ENCODE measurements at regions not wholly inside any gene's neighbourhood (a gene's known extent, or its start where the extent isn't known, plus 50 kb on each side); places are given as distances from the start of the nearest gene placed in this dataset.
"Not testable (repeated sequence)": the region's sequence is repeated elsewhere in the genome, so short reads cannot be mapped to it uniquely, and the experiment has no call there.

DNA sequence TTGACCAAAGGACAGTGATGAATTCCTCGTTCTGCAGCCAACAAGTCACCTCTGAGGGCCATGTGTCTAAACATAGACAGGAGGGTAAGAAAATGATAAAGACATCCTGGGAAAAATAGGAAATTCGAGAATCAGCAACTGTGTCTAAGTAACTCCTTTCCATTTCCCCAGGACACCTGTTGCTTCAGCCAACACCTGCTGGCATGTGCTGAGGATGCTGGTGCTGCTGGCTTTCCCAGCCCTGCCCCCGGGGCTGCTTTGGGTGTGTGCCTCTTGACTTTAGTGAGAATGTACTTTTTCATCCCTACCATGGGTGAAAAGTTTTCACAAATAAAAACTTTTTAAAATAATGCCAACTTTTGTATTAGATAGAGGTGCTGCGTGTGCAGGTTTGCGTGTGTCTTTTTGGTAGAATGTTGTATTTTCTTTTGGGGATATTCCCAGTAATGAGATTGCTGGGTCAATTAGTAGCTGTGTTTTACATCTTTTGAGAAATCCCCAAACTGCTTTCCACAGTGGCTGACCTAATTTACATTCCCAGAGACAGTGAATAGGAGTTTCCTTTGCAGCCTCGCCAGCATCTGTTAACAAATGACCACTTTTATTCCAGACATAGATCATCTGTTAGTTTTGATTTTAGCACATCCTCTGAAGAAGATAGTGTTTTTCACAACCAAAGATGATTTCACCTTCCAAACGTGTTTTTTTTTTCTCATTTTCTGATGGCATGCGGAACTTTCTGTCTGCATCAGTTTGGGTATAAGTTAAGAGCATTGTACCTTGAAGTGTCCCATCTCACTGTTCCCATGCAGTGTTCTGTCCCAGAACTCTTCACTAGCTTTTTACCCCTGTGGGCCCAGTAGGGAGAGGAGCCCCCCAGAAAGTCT is 104.2 kb upstream of the ACBD5 start:
- DNase-seq (ENCODE audit: low read depth, low spot score): no peak

DNA sequence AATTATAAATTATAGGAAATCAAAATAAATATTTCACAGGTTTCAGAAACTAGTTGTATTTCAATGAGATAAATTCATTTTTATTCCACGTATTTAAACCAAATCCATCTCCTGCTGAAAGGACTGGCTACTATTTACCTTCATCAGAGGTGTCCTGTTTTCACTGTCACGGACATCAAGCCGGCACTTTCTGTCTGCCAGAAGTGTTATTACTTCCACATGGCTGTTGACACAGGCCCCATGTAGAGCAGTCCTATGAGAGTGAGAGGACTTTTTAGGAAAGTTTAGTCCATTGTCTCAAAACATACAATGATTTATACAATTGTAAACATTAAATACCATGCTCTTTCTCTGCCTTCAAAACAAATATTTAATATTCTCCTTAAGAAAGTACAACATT is 100.4 kb upstream of the ACBD5 start:
- no peak for DNase-seq (ENCODE audit: low read depth, low spot score)

DNA sequence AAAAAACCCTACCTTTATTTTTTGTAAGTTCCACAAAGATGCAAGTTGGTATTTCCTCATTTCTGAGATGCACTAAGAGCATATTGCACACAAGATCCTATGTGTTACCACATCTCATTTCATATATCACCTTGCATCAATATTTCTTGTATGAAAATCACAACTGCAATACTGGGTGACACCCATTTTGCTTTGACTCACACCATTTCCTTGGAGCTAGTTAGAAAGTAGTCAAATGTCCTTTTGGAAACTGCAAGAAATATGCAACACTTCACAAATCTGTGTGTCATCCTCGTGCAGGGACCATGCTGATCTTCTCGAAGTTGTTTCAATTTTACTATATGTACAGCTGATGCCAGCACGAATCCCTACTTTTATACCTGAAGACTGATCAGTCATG is 94.6 kb upstream of the ACBD5 start:
- DNase-seq (ENCODE audit: low read depth, low spot score): not testable (repeated sequence)

DNA sequence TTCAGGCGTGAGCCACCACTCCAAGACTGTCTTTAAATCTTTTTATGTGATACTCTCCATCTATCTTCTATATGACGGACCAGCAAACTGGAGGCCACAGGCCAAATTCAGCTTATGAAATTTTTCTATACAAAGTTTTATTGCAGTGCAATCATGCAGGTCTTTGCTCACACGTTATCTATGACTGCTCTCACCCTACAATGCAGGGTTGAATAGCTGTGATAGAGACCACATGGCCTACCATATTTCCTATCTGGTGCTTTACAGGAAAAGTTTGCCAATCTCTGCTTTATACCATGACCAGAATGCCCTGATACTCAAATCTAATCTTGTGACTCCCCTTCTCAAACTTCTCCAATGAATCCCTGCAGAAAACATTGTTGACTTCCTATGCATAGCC is 89.5 kb upstream of the ACBD5 start:
- DNase-seq (ENCODE audit: low read depth, low spot score): no peak

DNA sequence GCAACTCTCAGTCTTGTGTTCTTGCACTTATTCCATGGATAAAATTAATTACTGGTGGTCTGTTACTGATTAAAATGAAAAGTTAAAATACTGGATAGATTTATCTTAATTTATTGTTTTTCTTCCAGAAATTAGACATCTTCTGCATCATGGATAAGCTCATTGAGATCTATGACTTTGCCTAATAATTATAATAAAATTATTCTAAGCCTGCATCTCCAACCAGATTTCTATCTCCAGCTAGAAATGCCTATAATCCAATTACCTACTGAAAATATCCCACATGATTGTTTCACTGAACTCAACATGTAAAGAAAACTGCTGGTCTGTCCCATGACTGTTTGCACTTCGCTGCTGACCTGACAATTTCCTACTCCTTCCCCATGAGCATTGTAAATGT is 88.3 kb upstream of the ACBD5 start:
- DNase-seq (ENCODE audit: low read depth, low spot score): no peak

DNA sequence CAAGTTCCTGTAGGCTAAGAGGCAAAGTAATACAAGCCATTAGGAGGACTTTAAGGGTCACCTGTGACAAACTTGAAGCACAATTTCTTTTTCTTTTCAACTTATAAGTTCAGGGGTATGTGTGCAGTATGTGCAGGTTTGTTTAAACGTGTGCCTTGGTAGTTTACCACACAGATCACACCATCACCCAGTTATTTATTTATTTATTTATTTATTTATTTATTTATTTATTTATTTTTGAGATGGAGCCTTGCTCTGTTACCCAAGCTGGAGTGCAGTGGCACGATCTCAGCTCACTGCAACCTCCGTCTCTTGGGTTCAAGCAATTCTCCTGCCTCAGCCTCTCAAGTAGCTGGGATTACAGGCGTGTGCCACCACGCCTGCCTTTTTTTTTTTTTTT is 86.2 kb upstream of the ACBD5 start:
- not testable (repeated sequence) for DNase-seq (ENCODE audit: low read depth, low spot score)

DNA sequence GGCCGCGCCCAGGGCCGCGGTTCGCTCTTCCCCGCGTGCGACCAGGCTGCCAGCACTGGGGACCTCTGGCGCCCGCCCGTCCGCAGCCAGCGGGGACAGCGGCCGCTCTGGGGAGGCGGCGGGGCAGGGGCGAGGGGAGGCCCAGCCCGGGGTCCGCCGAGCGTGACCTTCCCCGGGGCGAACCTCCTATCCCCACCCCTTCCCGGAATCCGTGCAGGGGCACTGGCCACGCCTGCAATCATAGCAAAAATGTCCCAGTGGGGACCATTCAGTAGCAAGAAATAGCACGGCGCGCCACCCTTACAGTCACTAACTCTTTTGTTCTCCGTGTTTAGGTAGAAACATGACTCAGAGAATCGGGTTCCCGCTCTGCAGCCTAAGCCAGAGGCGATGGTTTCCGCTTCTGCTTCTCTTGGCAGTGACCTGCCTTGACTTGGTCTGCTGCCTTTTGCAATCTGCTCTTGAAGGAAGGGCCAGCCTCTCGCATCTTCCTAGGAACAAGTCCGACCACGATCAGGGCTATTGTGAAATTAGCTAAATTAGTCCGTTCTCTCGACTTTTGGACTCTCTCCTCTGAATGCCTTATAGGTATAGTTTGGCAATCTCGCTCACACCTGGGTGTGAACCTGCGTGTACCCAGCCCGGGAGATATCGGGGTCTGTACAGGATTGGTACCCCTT is 79.3 kb upstream of the ACBD5 start:
- no peak for DNase-seq (ENCODE audit: low read depth, low spot score)

DNA sequence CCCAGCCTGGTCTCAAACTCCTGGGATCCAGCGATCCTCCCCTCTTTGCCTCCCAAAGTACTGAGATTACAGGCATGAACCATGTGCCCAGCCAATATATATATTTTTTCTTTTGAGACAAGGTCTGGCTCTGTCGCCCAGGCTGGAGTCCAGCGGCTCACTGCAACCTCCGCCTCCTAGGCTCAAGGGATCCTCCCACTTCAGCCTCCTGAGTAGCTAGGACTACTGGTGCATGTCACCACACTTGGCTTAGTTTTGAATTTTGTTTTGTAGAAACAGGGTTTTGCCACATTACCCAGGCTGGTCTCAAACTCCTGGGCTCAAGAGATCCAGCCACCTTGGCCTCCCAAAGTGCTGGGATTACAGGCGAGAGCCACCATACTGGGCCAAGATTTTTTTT is 78.5 kb upstream of the ACBD5 start:
- DNase-seq (ENCODE audit: low read depth, low spot score): not testable (repeated sequence)

DNA sequence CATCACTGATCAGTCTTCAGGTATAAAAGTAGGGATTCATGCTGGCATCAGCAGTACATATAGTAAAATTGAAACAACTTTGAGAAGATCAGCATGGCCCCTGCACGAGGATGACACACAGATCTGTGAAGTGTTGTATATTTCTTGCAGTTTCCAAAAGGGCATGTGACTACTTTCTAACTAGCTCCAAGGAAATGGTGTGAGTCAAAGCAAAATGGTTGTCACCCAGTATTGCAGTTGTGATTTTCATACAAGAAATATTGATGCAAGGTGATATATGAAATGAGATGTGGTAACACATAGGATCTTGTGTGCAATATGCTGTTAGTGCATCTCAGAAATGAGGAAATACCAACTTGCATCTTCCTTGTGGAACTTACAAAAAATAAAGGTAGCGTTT is 74.5 kb upstream of the ACBD5 start:
- not testable (repeated sequence) for DNase-seq (ENCODE audit: low read depth, low spot score)

DNA sequence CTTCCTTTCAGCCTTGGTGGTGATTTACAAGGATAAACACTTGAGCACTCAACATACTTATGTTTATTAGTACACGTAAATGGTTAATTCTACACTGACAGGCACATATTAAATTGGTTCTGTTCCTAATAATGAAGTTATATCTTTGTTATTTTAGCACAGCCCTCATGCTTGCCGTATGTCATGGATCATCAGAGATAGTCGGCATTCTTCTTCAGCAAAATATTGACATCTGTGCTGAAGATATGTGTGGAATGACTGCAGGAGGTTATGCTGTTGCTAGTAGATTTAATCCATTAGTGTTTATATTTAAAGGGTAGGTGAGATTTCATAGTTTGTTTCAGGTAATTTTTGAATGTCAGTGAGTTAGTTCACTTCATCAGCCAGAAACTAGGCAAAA is 73.0 kb upstream of the ACBD5 start:
- DNase-seq (ENCODE audit: low read depth, low spot score): not testable (repeated sequence)

DNA sequence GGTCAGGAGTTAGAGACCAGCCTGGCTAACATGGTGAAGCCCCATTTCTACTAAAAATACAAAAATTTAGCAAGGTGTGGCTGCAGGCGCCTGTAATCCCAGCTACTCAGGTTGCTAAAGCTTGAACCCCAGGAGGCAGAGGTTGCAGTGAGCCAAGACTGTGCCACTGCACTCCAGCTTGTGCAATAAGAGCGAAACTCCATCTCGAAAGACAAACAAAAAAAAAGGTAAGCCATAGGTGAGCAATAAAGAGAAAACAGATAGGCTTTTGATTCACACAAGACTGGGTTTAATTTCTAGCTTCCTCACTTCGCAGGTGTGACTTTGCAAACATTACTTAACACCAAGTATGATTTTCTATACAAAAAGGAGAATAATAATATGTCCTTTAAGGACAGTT is 72.3 kb upstream of the ACBD5 start:
- no peak for DNase-seq (ENCODE audit: low read depth, low spot score)

DNA sequence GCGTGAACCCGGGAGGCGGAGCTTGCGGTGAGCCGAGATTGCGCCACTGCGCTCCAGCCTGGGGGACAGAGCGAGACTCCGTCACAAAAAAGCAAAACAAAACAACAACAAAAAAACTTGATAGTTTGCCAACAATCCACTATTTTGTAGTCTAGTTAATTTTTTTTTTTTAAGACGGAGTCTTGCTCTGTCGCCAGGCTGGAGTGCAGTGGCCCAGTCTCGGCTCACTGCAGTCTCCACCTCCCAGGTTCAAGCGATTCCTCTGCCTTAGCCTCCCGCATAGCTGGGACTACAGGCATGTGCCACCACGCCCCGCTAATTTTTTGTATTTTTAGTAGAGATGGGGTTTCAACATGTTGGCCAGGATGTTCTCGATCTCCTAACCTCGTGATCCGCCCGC is 71.2 kb upstream of the ACBD5 start:
- DNase-seq (ENCODE audit: low read depth, low spot score): not testable (repeated sequence)

DNA sequence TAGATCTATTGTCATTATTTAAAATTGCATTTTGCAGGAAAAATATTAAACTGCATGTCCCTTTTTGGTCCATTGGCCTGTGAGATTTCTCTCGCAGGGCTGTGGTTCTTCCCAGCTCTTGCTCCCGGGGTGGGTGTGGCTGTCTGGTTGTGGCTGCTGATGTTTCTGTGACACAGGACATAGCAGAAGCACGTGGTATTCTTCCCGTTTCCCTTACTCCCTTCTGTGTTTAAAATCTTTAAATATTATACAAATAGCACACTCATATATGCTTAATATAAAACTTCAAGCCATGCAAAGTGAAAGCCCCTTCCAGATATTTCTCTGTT is 57.9 kb upstream of the ACBD5 start:
- not testable (repeated sequence) for DNase-seq (ENCODE audit: low read depth, low spot score)

DNA sequence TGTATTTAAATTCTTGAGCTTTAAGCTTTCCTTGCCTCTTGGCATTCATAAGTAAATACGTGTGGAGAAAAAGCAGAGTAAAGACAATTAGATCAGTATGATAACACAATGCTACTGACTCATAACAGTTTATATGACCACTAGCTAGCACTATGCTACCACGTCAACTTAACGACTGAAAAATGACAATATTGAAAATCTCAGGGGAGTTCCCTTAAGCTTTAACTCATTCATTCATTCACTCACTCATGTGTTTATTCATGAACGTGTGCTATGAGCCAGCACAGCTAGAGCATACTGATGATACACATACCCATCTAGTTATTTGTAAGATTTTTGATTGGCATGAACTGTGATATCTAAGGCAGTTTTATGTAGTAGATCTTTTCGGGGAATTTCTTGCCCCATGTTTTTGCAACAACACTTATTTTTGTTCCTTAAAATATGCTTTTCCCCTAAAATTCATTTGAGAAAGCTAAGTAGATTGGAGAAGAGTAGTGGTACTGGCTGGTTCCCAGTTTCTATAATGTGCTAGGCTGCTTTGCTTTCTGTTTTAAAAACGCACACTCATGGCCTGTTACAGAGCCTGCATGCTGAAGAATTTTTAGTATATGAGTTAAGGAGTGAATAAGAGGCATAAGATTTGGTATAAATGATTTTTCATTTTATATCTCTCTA is 57.4 kb upstream of the ACBD5 start:
- no peak for DNase-seq (ENCODE audit: low read depth, low spot score)

DNA sequence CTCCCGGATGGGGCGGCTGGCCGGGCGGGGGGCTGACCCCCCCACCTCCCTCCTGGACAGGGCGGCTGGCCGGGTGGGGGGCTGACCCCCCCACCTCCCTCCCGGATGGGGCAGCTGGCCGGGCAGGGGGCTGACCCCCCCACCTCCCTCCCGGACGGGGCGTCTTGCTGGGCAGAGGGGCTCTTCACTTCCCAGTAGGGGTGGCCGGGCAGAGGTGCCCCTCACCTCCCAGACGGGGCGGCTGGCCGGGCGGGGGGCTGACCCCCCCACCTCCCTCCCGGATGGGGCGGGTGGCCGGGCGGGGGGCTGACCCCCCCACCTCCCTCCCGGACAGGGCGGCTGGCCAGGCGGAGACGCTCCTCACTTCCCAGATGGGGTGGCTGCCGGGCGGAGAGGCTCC is 55.7 kb upstream of the ACBD5 start:
- not testable (repeated sequence) for DNase-seq (ENCODE audit: low read depth, low spot score)

DNA sequence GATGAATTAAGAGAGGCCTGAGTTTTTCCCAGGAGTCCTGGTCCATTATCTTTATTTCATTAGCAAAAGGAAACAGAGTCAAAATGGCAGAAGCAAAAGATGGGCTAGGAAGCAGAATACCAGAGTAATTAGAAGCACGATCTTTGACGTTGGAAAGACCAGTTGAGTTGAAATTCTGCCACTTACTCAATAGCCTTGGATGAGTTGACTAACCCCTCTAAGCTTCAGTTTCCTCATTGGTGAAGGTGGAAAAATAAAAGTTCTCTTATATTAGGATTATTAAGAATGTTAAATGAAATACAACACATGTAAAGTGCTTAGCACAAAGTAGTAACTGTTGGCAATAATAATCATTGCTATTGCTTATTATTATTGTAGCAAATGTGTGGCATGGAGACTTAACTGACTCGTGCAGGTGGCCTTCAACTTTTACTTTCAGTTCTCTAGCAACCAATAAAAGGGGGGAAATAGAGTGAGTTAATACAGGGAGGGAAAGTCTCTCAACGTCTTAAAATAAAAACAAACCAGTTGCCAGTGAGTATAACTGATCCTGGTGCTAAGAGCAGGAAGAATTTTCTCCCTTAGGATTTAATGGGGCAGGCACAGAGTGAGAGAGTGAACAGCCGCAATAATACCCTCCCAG is 50.8 kb upstream of the ACBD5 start:
- DNase-seq (ENCODE audit: low read depth, low spot score): not testable (repeated sequence)

Data from smooth muscle cell of the brain vasculature (primary cell).